ENCODE measurements at regions not wholly inside any gene's neighbourhood (a gene's known extent, or its start where the extent isn't known, plus 50 kb on each side); places are given as distances from the start of the nearest gene placed in this dataset.

DNA sequence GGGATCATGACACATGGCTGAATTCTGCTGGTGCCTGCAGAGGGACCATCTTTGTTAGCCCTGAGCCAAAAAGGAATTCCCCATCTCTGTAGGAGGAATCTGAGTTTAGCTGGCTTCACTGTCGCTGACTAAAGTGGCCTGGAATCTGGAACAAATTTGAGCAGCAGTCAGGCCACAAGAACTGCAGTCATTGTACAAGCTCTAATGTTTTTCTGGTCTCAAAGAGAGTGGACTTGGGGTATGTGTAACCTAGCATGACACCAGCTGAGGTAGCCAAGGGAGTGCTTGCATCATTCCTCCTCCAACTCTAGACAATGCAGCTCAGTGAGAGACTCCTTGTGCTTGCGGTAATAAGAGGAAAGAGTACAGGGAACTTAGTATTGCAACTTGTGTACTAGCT, 539.1 kb upstream of the LRRTM4 start:
- H3K79me2 ChIP-seq (ENCODE audit: insufficient read depth, low read length): no peaks in the 10 kb centered on the region
- TF ChIP-seq HMG20B (CRISPR knock-in tag; conservative IDR thresholded peaks at IDR 0.05) (no peak), BHLHE40 (IDR thresholded peaks at IDR 0.05; ENCODE audit: low read length) (no peak), ZNF446 (CRISPR knock-in tag; IDR thresholded peaks at IDR 0.05) (0 out of 2 replicates have a peak, but pooled peaks have one; percentile 31), ZBTB3 (CRISPR knock-in tag; IDR thresholded peaks at IDR 0.05; ENCODE audit: borderline replicate concordance, low read depth) (no peak)
- ATAC-seq (no peak; the same call in 2 of the 3 replicates), DNase-seq (ENCODE audit: low spot score) (no peak), FAIRE-seq (no peak)
- WGBS (ENCODE audit: low lambda C conversion rate): 86% methylated on average over 2 of the region's 2 CpGs
- no peak overlapping the region for H2AFZ ChIP-seq (ENCODE audit: low read length)
- H4K20me1 ChIP-seq (ENCODE audit: insufficient read depth, low read length): no peaks in the 10 kb centered on the region
- H3K4me2 ChIP-seq (ENCODE audit: low read depth, low read length): no peak overlapping the region
- H3K9me3 ChIP-seq (ENCODE audit: low read length): peaks cover 15% of the 10 kb centered on the region
- H3K27ac ChIP-seq (ENCODE audit: extremely low read length, insufficient read depth, low read length): no peak overlapping the region
- H3K4me3 ChIP-seq (replicated peaks in 1 of 3; ENCODE audit: insufficient read depth in 1 of 3, low read depth in 2 of 3, low read length in 3 of 3): no peak overlapping the region
- ChIA-PET CTCF (ENCODE audit: low intra/inter-chr PET ratio, low total read pairs) (no interaction called here), POLR2A (no interaction called here)
- H3K9ac ChIP-seq (ENCODE audit: insufficient read depth, low read depth, low read length): no peak overlapping the region
- intact Hi-C loops (cut with micrococcal nuclease; ENCODE audit: unreplicated experiment): no loop called here
- BruUV-seq (replicated peaks): no TSS peak
- peaks cover 0 to 3% of the 10 kb centered on the region in 2 experiments; a peak in 2 of 5 replicates for H3K36me3 ChIP-seq (replicated peaks in 1 of 2; ENCODE audit: control insufficient read depth in 1 of 2, insufficient read depth in 2 of 2, low read length in 2 of 2)
- in situ Hi-C loops (cut with HindIII; ENCODE audit: extremely low pct_ligation_motif_present, low pct_unique_long_range_greater_than_20kb): no loop called here
- H3K27me3 ChIP-seq (ENCODE audit: control insufficient read depth in 1 of 2, insufficient read depth in 2 of 2, low read length in 2 of 2): no peaks in the 10 kb centered on the region
- no peaks in the 10 kb centered on the region for H3K4me1 ChIP-seq (ENCODE audit: insufficient read depth, low read length)

- H4K20me1 ChIP-seq (ENCODE audit: insufficient read depth, low read length): no peaks in the 10 kb centered on the region
- CTCF ChIA-PET (ENCODE audit: low intra/inter-chr PET ratio, low total read pairs): no interaction called here
- H3K4me2 ChIP-seq (ENCODE audit: low read depth, low read length): no peak overlapping the region
- intact Hi-C loops (cut with micrococcal nuclease; ENCODE audit: unreplicated experiment) (no loop called here), in situ Hi-C loops (cut with HindIII; ENCODE audit: extremely low pct_ligation_motif_present, low pct_unique_long_range_greater_than_20kb) (no loop called here)
- FAIRE-seq (no peak), DNase-seq (ENCODE audit: low spot score) (no peak), ATAC-seq (no peak; the same call in 2 of the 3 replicates)
- 94% methylated on average over 5 of the region's 5 CpGs for WGBS (ENCODE audit: low lambda C conversion rate)
- peaks cover 0 to 3% of the 10 kb centered on the region in 2 experiments; a peak in 2 of 5 replicates for H3K36me3 ChIP-seq (replicated peaks in 1 of 2; ENCODE audit: control insufficient read depth in 1 of 2, insufficient read depth in 2 of 2, low read length in 2 of 2)
- POLR2A ChIA-PET: no interaction called here
- no peaks in the 10 kb centered on the region for H3K4me1 ChIP-seq (ENCODE audit: insufficient read depth, low read length)
- H3K9me3 ChIP-seq (ENCODE audit: low read length): peaks cover 11% of the 10 kb centered on the region
- no peaks in the 10 kb centered on the region for H3K79me2 ChIP-seq (ENCODE audit: insufficient read depth, low read length)
- no peak overlapping the region for H3K27ac ChIP-seq (ENCODE audit: extremely low read length, insufficient read depth, low read length)
- H3K4me3 ChIP-seq (replicated peaks in 1 of 3; ENCODE audit: insufficient read depth in 1 of 3, low read depth in 2 of 3, low read length in 3 of 3): no peak overlapping the region
- H3K9ac ChIP-seq (ENCODE audit: insufficient read depth, low read depth, low read length): no peak overlapping the region
- no TSS peak for BruUV-seq (replicated peaks)
- H3K27me3 ChIP-seq (ENCODE audit: control insufficient read depth in 1 of 2, insufficient read depth in 2 of 2, low read length in 2 of 2): no peaks in the 10 kb centered on the region
- H2AFZ ChIP-seq (ENCODE audit: low read length): no peak overlapping the region
- TF ChIP-seq ZNF354B (CRISPR knock-in tag; IDR thresholded peaks at IDR 0.05): no peak
- no peak for TF ChIP-seq ZSCAN12 (CRISPR knock-in tag; IDR thresholded peaks at IDR 0.05)
- no peak for TF ChIP-seq DZIP1 (CRISPR knock-in tag; IDR thresholded peaks at IDR 0.05)
- TF ChIP-seq ZNF639 (CRISPR knock-in tag; conservative IDR thresholded peaks at IDR 0.05): no peak
- no peak for TF ChIP-seq MED1 (CRISPR knock-in tag; IDR thresholded peaks at IDR 0.05)
- TF ChIP-seq TOE1 (CRISPR knock-in tag; IDR thresholded peaks at IDR 0.05): no peak
- no peak for TF ChIP-seq SRSF4 (IDR thresholded peaks at IDR 0.05; ENCODE audit: low read depth, low read length, poor library complexity, severe bottlenecking)
- TF ChIP-seq LCORL (IDR thresholded peaks at IDR 0.05): no peak
- no peak for TF ChIP-seq LCORL (CRISPR knock-in tag; IDR thresholded peaks at IDR 0.05)
- no peak for TF ChIP-seq ZNF709 (CRISPR knock-in tag; IDR thresholded peaks at IDR 0.05)
- no peak for TF ChIP-seq ZBTB7B (CRISPR knock-in tag; IDR thresholded peaks at IDR 0.05)
- TF ChIP-seq SP4 (CRISPR knock-in tag; IDR thresholded peaks at IDR 0.05): no peak
- TF ChIP-seq ZC3H4 (CRISPR knock-in tag; IDR thresholded peaks at IDR 0.05; ENCODE audit: borderline replicate concordance): no peak
- TF ChIP-seq ZNF101 (CRISPR knock-in tag; IDR thresholded peaks at IDR 0.05; ENCODE audit: borderline replicate concordance, low read depth): no peak
These were observed 539.6 kb upstream of the LRRTM4 start for GRCh38 chr2:78061732-78062131.

Data from HepG2 (cell line).